HepG2 (cell line): ENCODE measurements at regions not wholly inside any gene's neighbourhood (a gene's known extent, or its start where the extent isn't known, plus 50 kb on each side); places are given as distances from the start of the nearest gene placed in this dataset.

Source experiments
- ATAC-seq: fragments of 200-7000 bp; cut with Tn5 transposase; 3 replicates; pipeline ENCODE4 v1.9.1; 2020; ENCODE audit warnings: mild to moderate bottlenecking, moderate library complexity
- BruUV-seq: library from RNA; stranded (reverse); fragments of 400-500 nt; replicated peaks from 2 replicates; lab custom pipeline; 2021; lab: Mats Ljungman, UMichigan
- CTCF ChIA-PET: fragments of 300-600 bp; formaldehyde crosslinking; extraction: SDS; loops from one replicate; lab custom pipeline; 2021; ENCODE audit warnings: low total read pairs, inconsistent platforms, low intra/inter-chr PET ratio; lab: Yijun Ruan, JAX
- POLR2A ChIA-PET: fragments of 350-600 bp; sonication (Branson Sonifier 250); formaldehyde crosslinking; loops from one replicate; lab custom pipeline; 2020; ENCODE audit warnings: antibody characterized with exemption, inconsistent platforms; lab: Yijun Ruan, JAX
- DNase-seq: peaks from one replicate; pipeline ENCODE4 v3.0.0-alpha.2; 2015; ENCODE audit warnings: low spot score
- FAIRE-seq: peaks from 3 replicates; lab custom pipeline; 2011; peaks lifted over from hg19 to GRCh38; lab: Jason Lieb, UNC
- H2AFZ ChIP-seq: one replicate; pipeline ENCODE4 v1.6.1; 2011; ENCODE audit warnings: low read length, inconsistent platforms
- H3K27ac ChIP-seq: fragments of 300-600 bp; 3 replicates; pipeline ENCODE4 v1.8.0; 2011; ENCODE audit warnings: mixed run types, mild to moderate bottlenecking, mixed read lengths, low read length, inconsistent platforms; ENCODE audit not compliant: insufficient read depth; ENCODE audit errors: extremely low read length
- H3K27me3 ChIP-seq, 2 experiments: fragments of 200-600 bp in 1 of 2; 2 replicates in 1 of 2; 3 replicates in 1 of 2; pipeline versions ENCODE4 v1.6.0 to v1.8.0; 2011; ENCODE audit warnings: low read length in 2 of 2, mild to moderate bottlenecking in 2 of 2, moderate library complexity in 2 of 2, inconsistent platforms in 1 of 2; ENCODE audit not compliant: insufficient read depth in 2 of 2, control insufficient read depth in 1 of 2
- H3K36me3 ChIP-seq, 2 experiments: fragments of 200-600 bp in 1 of 2; replicated peaks in 1 of 2; 2 replicates in 1 of 2; 3 replicates in 1 of 2; pipeline versions ENCODE4 v1.5.1 to v1.8.0; 2011; ENCODE audit warnings: low read length in 2 of 2, inconsistent platforms in 1 of 2; ENCODE audit not compliant: insufficient read depth in 2 of 2, control insufficient read depth in 1 of 2
- H3K4me1 ChIP-seq: 2 replicates; pipeline ENCODE4 v1.5.1; 2012; ENCODE audit warnings: low read length, inconsistent platforms; ENCODE audit not compliant: insufficient read depth
- H3K4me2 ChIP-seq: 2 replicates; pipeline ENCODE4 v1.6.0; 2011; ENCODE audit warnings: low read depth, low read length, inconsistent platforms
- H3K4me3 ChIP-seq, 3 experiments: fragments of 200-600 bp in 1 of 3; sonication (generic), shearing (Covaris generic) in 1 of 3; replicated peaks in 1 of 3; 2 replicates each; pipeline ENCODE4 v1.5.1; 2011 to 2016; ENCODE audit warnings: low read length in 3 of 3, inconsistent platforms in 2 of 3, low read depth in 2 of 3, mild to moderate bottlenecking in 2 of 3, control low read depth in 1 of 3, mixed read lengths in 1 of 3; ENCODE audit not compliant: insufficient read depth in 1 of 3
- H3K79me2 ChIP-seq: one replicate; pipeline ENCODE4 v1.6.1; 2011; ENCODE audit warnings: low read length, inconsistent platforms; ENCODE audit not compliant: insufficient read depth
- H3K9ac ChIP-seq: 2 replicates; pipeline ENCODE4 v1.6.0; 2011; ENCODE audit warnings: mild to moderate bottlenecking, low read depth, low read length, inconsistent platforms; ENCODE audit not compliant: insufficient read depth
- H3K9me3 ChIP-seq: 2 replicates; pipeline ENCODE4 v1.5.1; 2012; ENCODE audit warnings: mild to moderate bottlenecking, low read length
- H4K20me1 ChIP-seq: 2 replicates; pipeline ENCODE4 v1.6.0; 2011; ENCODE audit warnings: inconsistent platforms, mild to moderate bottlenecking, low read length, moderate library complexity; ENCODE audit not compliant: insufficient read depth
- CENPT ChIP-seq: sonication (generic); formaldehyde crosslinking; IDR thresholded peaks from 2 replicates; pipeline ENCODE4 v1.8.0; 2022; ENCODE audit warnings: low read depth, mild to moderate bottlenecking, moderate library complexity, missing genetic modification reagents
- FOXP4 ChIP-seq: sonication (generic); formaldehyde crosslinking; IDR thresholded peaks from 2 replicates; pipeline ENCODE4 v1.4.0; 2020; ENCODE audit warnings: missing genetic modification reagents
- HOXA9 ChIP-seq: sonication (generic); formaldehyde crosslinking; IDR thresholded peaks from 2 replicates; pipeline ENCODE4 v1.8.1; 2022; ENCODE audit warnings: missing genetic modification reagents, mild to moderate bottlenecking, moderate library complexity, borderline replicate concordance
- MBD4 ChIP-seq: IDR thresholded peaks from 2 replicates; pipeline ENCODE4 v1.6.1; 2012; ENCODE audit warnings: low read length, inconsistent platforms, borderline replicate concordance
- MLXIP ChIP-seq: sonication (generic); formaldehyde crosslinking; IDR thresholded peaks from 2 replicates; pipeline ENCODE4 v1.9.0; 2021; ENCODE audit warnings: missing genetic modification reagents, borderline replicate concordance
- PHF20 ChIP-seq: sonication (generic); formaldehyde crosslinking; IDR thresholded peaks from 2 replicates; pipeline ENCODE4 v1.5.0; 2020; ENCODE audit warnings: mild to moderate bottlenecking, missing genetic modification reagents
- POLR2AphosphoS5 ChIP-seq: IDR thresholded peaks from 2 replicates; pipeline ENCODE4 v1.6.1; 2012; ENCODE audit warnings: low read depth, low read length
- RBM39 ChIP-seq: fragments of 200-400 bp; formaldehyde crosslinking; IDR thresholded peaks from one replicate; pipeline ENCODE4 v1.6.1; 2018; ENCODE audit warnings: antibody characterized with exemption, mild to moderate bottlenecking, low read depth, low read length; ENCODE audit not compliant: poor library complexity, severe bottlenecking
- SAFB2 ChIP-seq: sonication (generic); formaldehyde crosslinking; IDR thresholded peaks from 2 replicates; pipeline ENCODE4 v1.5.1; 2020; ENCODE audit warnings: missing genetic modification reagents, low read depth, mild to moderate bottlenecking, borderline replicate concordance
- SYNCRIP ChIP-seq: fragments of 200-400 bp; formaldehyde crosslinking; IDR thresholded peaks from 2 replicates; pipeline ENCODE4 v1.6.1; 2018; ENCODE audit warnings: mild to moderate bottlenecking, low read depth, low read length; ENCODE audit not compliant: insufficient read depth
- ZC3H4 ChIP-seq: sonication (generic); formaldehyde crosslinking; IDR thresholded peaks from 2 replicates; pipeline ENCODE4 v1.4.0; 2020; ENCODE audit warnings: missing genetic modification reagents, borderline replicate concordance
- WGBS: methylation state at CpG from one replicate; pipeline ENCODE4 v1.1.6; 2017; ENCODE audit warnings: low lambda C conversion rate; 5-methylcytosine and 5-hydroxymethylcytosine counted together
- in situ Hi-C: cut with HindIII; loops from 2 replicates; pipeline ENCODE4 v1.10.0; 2017; ENCODE audit warnings: low pct_unique_long_range_greater_than_20kb; ENCODE audit not compliant: extremely low pct_ligation_motif_present
- intact Hi-C: fragments of 100-400 bp; cut with micrococcal nuclease; formaldehyde crosslinking; loops from one replicate; pipeline ENCODE4 v1.10.0; 2022; ENCODE audit not compliant: unreplicated experiment

GRCh38 chr17:63369233-63369632 is 76.9 kb downstream of the CYB561 start (continued):
- TF ChIP-seq MLXIP (CRISPR knock-in tag) (no peak), ZC3H4 (no peak), RBM39 (no peak), SAFB2 (CRISPR knock-in tag) (no peak), SYNCRIP (no peak), POLR2AphosphoS5 (no peak), PHF20 (no peak), MBD4 (no peak), HOXA9 (CRISPR knock-in tag) (no peak), CENPT (CRISPR knock-in tag) (no peak)

GRCh38 chr17:63370696-63371095 is 75.4 kb downstream of the CYB561 start:
- peaks cover 0 to 11% of the 10 kb centered on the region in 2 experiments; a peak in 2 of 5 replicates for H3K27me3 ChIP-seq
- CTCF ChIA-PET = no interaction called here
- 23% methylated on average over 8 of the region's 8 CpGs for WGBS
- H3K9me3 ChIP-seq = no peaks in the 10 kb centered on the region
- no peak overlapping the region for H3K4me3 ChIP-seq
- in situ Hi-C loops (no loop called here), intact Hi-C loops (no loop called here)
- no peak overlapping the region for H3K27ac ChIP-seq
- no peak overlapping the region for H3K4me2 ChIP-seq
- no peak overlapping the region for H2AFZ ChIP-seq
- no peaks in the 10 kb centered on the region for H3K79me2 ChIP-seq
- ATAC-seq (no peak), FAIRE-seq (no peak), DNase-seq (no peak)
- no peak for TF ChIP-seq FOXP4 (CRISPR knock-in tag)
- POLR2A ChIA-PET = no interaction called here
- H3K9ac ChIP-seq = no peak overlapping the region
- no peaks in the 10 kb centered on the region for H3K36me3 ChIP-seq
- no peaks in the 10 kb centered on the region for H3K4me1 ChIP-seq
- no peaks in the 10 kb centered on the region for H4K20me1 ChIP-seq
- BruUV-seq = no TSS peak
